ENCODE measurements at regions not wholly inside any gene's neighbourhood (a gene's known extent, or its start where the extent isn't known, plus 50 kb on each side); places are given as distances from the start of the nearest gene placed in this dataset.

GRCh38 chr18:29034113-29034856 lies 857.4 kb upstream of the CDH2 start:
- TF ChIP-seq CTCF (conservative IDR thresholded peaks at IDR 0.05 in 1 of 2, IDR thresholded peaks at IDR 0.05 in 1 of 2; ENCODE audit: low read depth in 1 of 2, low read length in 2 of 2) (no peak), EZH2 (IDR thresholded peaks at IDR 0.05; ENCODE audit: low read length, missing control alignments) (no peak)

All from fibroblast of lung (primary cell).